Posterior cingulate gyrus (tissue), 11 donors: ENCODE measurements at regions not wholly inside any gene's neighbourhood (a gene's known extent, or its start where the extent isn't known, plus 50 kb on each side); places are given as distances from the start of the nearest gene placed in this dataset.

Experiments
- DNase-seq, 10 donors: peaks; one replicate each; pipeline versions ENCODE4 v3.0.0 to v3.0.0-alpha.2; 2020 to 2021; ENCODE audit warnings: mixed read lengths in 3 of 10
- intact Hi-C: fragments of 100-400 bp; cut with DNase I; formaldehyde crosslinking; loops from one replicate; pipeline ENCODE4 v1.15.1; 2023

DNA sequence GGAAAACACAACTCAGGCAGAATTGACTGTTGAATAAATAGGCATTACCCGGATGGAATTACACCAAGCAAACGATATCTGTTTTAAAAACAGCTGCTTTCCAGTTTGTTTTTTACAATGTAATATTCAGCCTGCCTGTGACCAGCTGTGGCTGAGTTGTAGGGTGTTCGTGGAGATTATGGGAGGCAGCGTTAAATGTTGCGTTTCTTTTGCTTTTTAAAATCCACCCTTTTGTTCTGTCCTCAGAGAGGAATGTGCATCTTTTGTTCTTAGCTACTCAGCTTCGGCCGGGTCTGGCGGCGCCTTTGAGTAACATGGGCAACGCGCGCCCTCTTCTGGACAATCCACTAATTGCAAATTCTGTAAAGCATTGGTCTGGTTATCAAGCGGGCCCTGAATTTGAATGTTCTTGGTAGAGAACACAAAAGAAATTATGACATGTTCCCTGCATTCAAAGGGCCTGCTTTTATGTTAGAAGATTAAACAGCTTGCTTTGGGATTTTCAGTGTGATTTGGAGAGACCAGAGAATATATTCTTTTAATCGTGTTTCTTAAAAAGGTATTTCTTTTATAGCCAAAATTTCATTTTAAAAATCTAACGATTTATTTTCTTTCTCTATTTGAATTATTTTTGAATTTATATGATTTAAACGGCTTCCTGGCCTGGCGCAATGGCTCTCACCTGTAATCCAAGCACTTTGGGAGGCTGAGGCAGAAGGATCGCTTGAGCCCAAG lies 76.3 kb upstream of the TRIM2 start:
- intact Hi-C loops = loop anchor here (1.0 to 2.0 kb wide), 2 partner anchors 45 to 279 kb away; no protein-coding TSS in a partner anchor

GRCh38 chr4:153131596-153131995 lies 72.6 kb upstream of the TRIM2 start:
- intact Hi-C loops = no loop called here
- peak in 8 of 10 donors; percentile 26 to 92 (median 60) for DNase-seq

More for the DNA sequence above, 76.3 kb upstream of the TRIM2 start:
- peak; percentile 78 to 98 (median 92) for DNase-seq

DNA sequence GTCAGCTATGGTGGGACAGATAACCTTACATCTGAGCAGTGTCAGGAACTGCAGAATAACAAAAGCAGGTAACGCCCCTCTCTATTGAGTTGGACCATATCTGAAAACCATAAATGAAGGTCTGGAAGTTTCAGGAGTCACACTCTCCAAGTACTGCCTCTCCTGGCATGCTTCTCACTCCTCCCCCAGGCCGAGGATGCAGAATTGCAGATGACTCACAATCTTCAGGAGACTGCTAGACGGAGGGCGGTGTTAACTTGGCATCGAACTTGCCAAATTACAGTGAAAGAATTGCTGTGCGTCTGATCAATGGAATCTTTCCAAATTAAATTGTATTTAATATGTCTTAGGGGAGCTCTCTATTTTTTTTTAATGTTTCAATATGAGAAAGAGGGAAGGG lies 67.1 kb upstream of the TRIM2 start:
- peak in 7 of 10 donors; percentile 32 to 89 (median 51) for DNase-seq
- intact Hi-C loops = no loop called here

DNA sequence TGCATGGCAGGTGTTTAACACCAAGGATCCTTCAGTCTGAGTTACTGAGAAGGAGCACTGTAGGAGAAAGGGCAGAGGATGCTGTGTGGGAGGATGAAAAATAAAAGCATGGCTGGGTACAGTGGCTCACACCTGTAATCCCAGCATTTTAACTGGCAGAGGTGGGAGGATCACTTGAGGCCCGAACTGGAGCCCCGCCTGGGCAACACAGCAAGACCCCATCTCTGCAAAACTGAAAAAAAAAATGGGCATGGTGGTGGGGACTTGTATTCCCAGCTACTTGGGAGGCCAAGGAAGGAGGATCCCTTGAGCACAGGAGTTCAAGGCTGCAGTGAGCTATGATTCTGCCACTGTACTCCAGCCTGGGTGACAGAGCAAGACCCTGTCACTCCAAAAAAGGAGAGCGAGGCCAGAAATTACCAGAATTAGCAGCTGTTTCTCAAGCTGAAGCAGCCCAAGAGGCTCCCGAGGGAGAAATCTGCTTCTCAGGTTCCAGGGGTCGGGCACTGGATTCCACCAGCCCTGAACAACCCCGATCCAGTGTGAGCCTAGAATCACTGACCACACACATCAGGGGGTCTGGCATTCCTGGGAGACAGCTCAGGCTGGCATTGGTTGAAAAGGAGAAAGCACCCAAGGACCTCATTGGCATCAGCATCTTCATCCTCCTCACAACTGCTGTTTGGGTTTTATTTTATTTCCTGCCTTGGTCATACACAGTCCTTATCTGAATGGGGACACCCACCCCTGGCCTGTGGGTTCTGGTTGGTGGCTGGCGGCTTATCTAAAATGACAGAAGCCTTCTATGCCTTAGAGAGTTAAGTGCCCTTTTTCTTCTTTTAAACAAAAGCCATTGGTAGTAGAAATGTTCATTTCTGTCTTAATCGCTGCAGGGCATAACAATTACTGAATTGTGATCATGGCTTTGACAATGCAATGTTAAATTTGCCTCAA lies 66.3 kb upstream of the TRIM2 start:
- intact Hi-C loops = no loop called here
- DNase-seq = no peak

GRCh38 chr4:153138736-153139135 lies 65.5 kb upstream of the TRIM2 start:
- intact Hi-C loops = no loop called here
- DNase-seq = peak in 5 of 10 donors; percentile 17 to 89 (median 34)

GRCh38 chr4:153140294-153140693 lies 63.9 kb upstream of the TRIM2 start:
- intact Hi-C loops = loop anchor here (5.0 to 10.0 kb wide), 3 partner anchors 67 to 325 kb away; partner anchors contain the start of genes MND1 and TMEM131L
- DNase-seq = no peak

GRCh38 chr4:153141238-153141637 lies 63.0 kb upstream of the TRIM2 start:
- DNase-seq = no peak
- intact Hi-C loops = loop anchor here (5.0 to 10.0 kb wide), 3 partner anchors 66 to 324 kb away; partner anchors contain the start of genes MND1 and TMEM131L

DNA sequence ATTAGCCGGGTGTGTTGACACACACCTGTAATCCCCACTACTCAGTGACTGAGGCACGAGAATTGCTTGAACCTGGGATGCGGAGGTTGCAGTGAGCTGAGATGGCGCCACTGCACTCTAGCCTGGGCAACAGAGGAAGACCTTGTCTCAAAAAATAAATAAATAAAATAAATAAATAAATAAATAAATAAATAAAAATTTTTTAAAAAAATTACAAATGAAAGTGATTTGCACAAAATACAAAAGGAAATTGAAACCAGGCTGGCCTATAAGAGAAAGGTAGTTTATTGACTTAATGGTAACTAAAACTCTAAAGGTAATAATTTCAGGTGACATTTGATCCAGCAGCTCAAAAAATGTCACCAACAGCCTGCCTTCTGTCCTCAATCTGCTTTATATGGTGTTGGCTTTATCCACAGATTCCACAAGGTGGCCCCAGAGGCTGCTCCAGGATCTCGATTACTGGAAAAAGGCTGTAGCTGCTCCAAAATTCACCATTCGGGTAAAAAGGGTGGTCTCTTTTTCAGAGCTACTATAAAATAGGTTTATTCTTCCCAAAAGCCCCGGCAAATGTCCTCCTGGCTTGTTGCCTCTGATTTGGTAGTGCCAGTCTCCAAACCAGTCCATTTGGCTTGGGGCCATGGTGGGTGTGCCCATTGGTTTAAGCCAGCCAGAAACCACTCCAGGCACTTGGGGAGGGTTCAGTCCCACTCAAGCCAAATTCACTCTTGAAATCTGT lies 61.4 kb upstream of the TRIM2 start:
- intact Hi-C loops = loop anchor here (1.0 to 10.0 kb wide), 5 partner anchors 64 to 434 kb away; partner anchors contain the start of genes MND1 and TMEM131L
- DNase-seq = peak; percentile 50 to 95 (median 76)

- DNase-seq = peak in 1 of 10 donors; percentile 70
- intact Hi-C loops = loop anchor here (1.0 to 10.0 kb wide), 5 partner anchors 64 to 433 kb away; partner anchors contain the start of genes MND1 and TMEM131L
Observed at GRCh38 chr4:153143527-153144348, 60.5 kb upstream of the TRIM2 start.

GRCh38 chr4:153146031-153146430 lies 58.2 kb upstream of the TRIM2 start:
- DNase-seq = no peak
- intact Hi-C loops = loop anchor here (10.0 kb wide), 1 partner anchor 319 kb away; the partner anchor contains the start of gene TMEM131L

- intact Hi-C loops = loop anchor here (10.0 kb wide), 1 partner anchor 318 kb away; the partner anchor contains the start of gene TMEM131L
- DNase-seq = no peak
Observed at GRCh38 chr4:153146961-153147360, 57.3 kb upstream of the TRIM2 start.

- intact Hi-C loops = loop anchor here (10.0 kb wide), 1 partner anchor 316 kb away; the partner anchor contains the start of gene TMEM131L
- DNase-seq = no peak
Observed at GRCh38 chr4:153148791-153149190, 55.5 kb upstream of the TRIM2 start.

DNA sequence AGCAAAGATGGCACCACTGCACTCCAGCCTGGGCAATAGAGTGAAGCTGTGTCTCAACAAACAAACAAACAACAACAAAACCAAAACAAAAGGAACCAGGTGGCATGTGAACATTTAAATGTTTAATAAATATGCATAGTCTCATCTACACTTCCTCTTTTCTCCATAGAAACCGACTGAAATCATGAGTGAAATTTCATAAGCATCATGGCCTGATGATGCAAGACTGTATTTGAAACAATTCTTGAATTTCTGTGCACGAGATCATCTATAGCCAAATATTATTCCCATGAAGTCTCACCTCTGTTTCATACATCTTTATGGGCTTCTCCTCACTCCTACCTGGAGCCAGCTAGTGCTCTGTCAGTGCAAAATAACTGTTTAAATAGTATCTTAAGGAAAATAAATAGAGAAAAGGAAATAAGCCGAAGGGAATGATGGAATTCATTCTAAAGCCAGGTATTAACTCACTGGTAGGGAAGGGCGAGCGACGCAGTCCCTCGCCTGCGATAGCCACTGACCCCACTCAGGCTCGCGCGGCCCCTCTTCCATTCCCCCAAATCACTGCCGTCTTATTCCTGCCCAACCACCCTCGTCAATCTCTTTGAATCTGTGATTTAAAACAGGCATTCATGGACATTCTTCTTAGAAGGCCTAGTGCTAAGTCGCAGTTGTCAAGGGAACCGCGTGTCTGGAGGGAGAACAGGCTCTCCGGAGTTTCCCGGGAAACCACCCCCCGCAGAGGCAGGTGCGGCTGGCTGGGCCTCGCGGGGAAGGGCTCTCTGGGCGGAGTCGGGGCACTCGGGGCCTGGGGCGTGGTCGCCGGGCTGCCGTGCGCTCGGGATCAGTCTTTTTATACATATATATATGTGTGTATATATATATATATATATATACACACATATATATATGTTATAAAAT lies 52.4 kb upstream of the TRIM2 start:
- DNase-seq = peak; percentile 51 to 96 (median 78)
- intact Hi-C loops = loop anchor here (5.0 kb wide), 2 partner anchors 71 to 106 kb away; no protein-coding TSS in a partner anchor

GRCh38 chr4:153152501-153153338 lies 51.5 kb upstream of the TRIM2 start:
- intact Hi-C loops = loop anchor here (5.0 kb wide), 2 partner anchors 70 to 105 kb away; no protein-coding TSS in a partner anchor
- DNase-seq = peak in 9 of 10 donors; percentile 32 to 91 (median 62)

DNA sequence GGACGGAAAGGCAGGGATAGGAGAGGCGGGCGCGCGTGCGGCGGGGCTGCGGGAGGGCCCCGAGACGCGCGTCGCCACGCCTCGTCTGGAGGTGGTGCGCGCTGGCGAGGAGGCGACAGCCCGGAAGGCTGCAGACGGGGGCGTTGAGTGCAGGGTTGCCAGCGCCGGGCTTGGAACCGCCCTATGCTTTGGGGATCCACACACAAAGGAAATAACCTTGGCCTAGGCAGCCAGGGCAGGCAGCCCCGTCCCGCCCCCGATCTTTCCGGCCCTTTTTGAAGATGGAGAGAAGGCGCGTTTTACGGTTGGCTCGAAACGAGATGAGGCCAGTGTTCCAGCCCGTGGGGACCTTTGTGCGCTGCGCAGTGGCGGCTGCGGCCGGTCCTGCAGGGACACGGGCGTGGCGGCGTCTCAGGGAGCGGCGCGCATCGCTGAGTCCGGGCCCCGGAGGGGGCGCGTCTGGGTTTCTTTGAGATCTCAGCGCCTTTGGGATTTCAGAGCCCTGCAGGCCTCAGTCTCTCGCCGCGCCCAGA lies 50.8 kb upstream of the TRIM2 start:
- DNase-seq = peak; percentile 52 to 95 (median 62)
- intact Hi-C loops = loop anchor here (5.0 kb wide), 2 partner anchors 69 to 104 kb away; no protein-coding TSS in a partner anchor
